K562 (cell line): ENCODE measurements at regions not wholly inside any gene's neighbourhood (a gene's known extent, or its start where the extent isn't known, plus 50 kb on each side); places are given as distances from the start of the nearest gene placed in this dataset.

Source experiments
- ATAC-seq: fragments of 200-7000 bp; cut with Tn5 transposase; 3 replicates; pipeline ENCODE4 v1.9.1; 2020; ENCODE audit warnings: moderate library complexity
- BruUV-seq: library from RNA; stranded (reverse); fragments of 400-500 nt; replicated peaks from 2 replicates; lab custom pipeline; 2021; lab: Mats Ljungman, UMichigan
- CTCF ChIA-PET: fragments of 300-600 bp; formaldehyde crosslinking; extraction: SDS; loops from one replicate; lab custom pipeline; 2021; ENCODE audit warnings: low intra/inter-chr PET ratio; lab: Yijun Ruan, JAX
- POLR2A ChIA-PET: fragments of 300-600, 350-650 bp; sonication (Branson Sonifier 250); formaldehyde crosslinking; extraction: SDS; loops from one replicate; lab custom pipeline; 2021; ENCODE audit warnings: antibody characterized with exemption, inconsistent platforms; lab: Yijun Ruan, JAX
- DNase-seq, 4 experiments: peaks; one replicate each; pipeline versions ENCODE4 v3.0.0 to v3.0.0-alpha.2; 2011 to 2018; ENCODE audit warnings: low spot score in 3 of 4, mixed read lengths in 3 of 4; ENCODE audit errors: extremely low read depth in 1 of 4
- FAIRE-seq: peaks from 2 replicates; lab custom pipeline; 2011; peaks lifted over from hg19 to GRCh38; lab: Jason Lieb, UNC
- H2AFZ ChIP-seq: 2 replicates; pipeline ENCODE4 v1.6.0; 2011; ENCODE audit warnings: low read depth, low read length, control low read depth, inconsistent platforms
- H3K27ac ChIP-seq: fragments of 200-600 bp; 3 replicates; pipeline ENCODE4 v1.8.0; 2011; ENCODE audit warnings: low read depth, mild to moderate bottlenecking, control low read depth, inconsistent platforms, low read length, moderate library complexity, mixed read lengths; ENCODE audit errors: extremely low read depth
- H3K27me3 ChIP-seq, 2 experiments: fragments of 300-600 bp in 1 of 2; 2 replicates in 1 of 2; 3 replicates in 1 of 2; pipeline versions ENCODE4 v1.6.0 to v1.8.0; 2011; ENCODE audit warnings: inconsistent platforms in 2 of 2, low read length in 2 of 2, mild to moderate bottlenecking in 1 of 2, mixed read lengths in 1 of 2, moderate library complexity in 1 of 2; ENCODE audit not compliant: control insufficient read depth in 2 of 2, insufficient read depth in 2 of 2
- H3K36me3 ChIP-seq: fragments of 300-600 bp; 3 replicates; pipeline ENCODE4 v1.8.0; 2011; ENCODE audit warnings: mild to moderate bottlenecking, low read length, inconsistent platforms; ENCODE audit not compliant: control insufficient read depth, insufficient read depth
- H3K4me1 ChIP-seq, 2 experiments: fragments of 200-600 bp in 1 of 2; replicated peaks in 1 of 2; 2 replicates in 1 of 2; 3 replicates in 1 of 2; pipeline versions ENCODE4 v1.5.1 to v1.8.0; 2011; ENCODE audit warnings: inconsistent platforms in 2 of 2, low read length in 2 of 2, mild to moderate bottlenecking in 1 of 2, mixed read lengths in 1 of 2, moderate library complexity in 1 of 2; ENCODE audit not compliant: control insufficient read depth in 2 of 2, insufficient read depth in 2 of 2
- H3K4me2 ChIP-seq: 2 replicates; pipeline ENCODE4 v1.6.1; 2011; ENCODE audit warnings: low read length, control low read depth, inconsistent platforms, mixed read lengths; ENCODE audit not compliant: insufficient read depth
- H3K4me3 ChIP-seq: fragments of 200-600 bp; sonication (generic), shearing (Covaris generic); 2 replicates; pipeline ENCODE4 v1.5.1; 2016; ENCODE audit warnings: control low read depth, inconsistent platforms
- H3K79me2 ChIP-seq: fragments of 200-600 bp; 3 replicates; pipeline ENCODE4 v1.8.0; 2011; ENCODE audit warnings: low read length, inconsistent platforms; ENCODE audit not compliant: control insufficient read depth, insufficient read depth
- H3K9ac ChIP-seq, 2 experiments: 2 replicates each; pipeline versions ENCODE4 v1.6.0 to v1.6.1; 2011; ENCODE audit warnings: low read depth in 2 of 2, low read length in 2 of 2, control low read depth in 1 of 2, inconsistent platforms in 1 of 2, mild to moderate bottlenecking in 1 of 2, mixed read lengths in 1 of 2; ENCODE audit not compliant: insufficient read depth in 1 of 2
- H3K9me1 ChIP-seq: one replicate; pipeline ENCODE4 v1.6.0; 2011; ENCODE audit warnings: inconsistent platforms, mild to moderate bottlenecking, low read length, moderate library complexity; ENCODE audit not compliant: control insufficient read depth, insufficient read depth
- H3K9me3 ChIP-seq: replicated peaks from 2 replicates; pipeline ENCODE4 v1.5.1; 2011; ENCODE audit warnings: low read depth, low read length, inconsistent platforms; ENCODE audit not compliant: control insufficient read depth, insufficient read depth
- H4K20me1 ChIP-seq: replicated peaks from 2 replicates; pipeline ENCODE4 v1.6.1; 2011; ENCODE audit warnings: low read length, inconsistent platforms, mixed read lengths; ENCODE audit not compliant: control insufficient read depth, insufficient read depth
- BRD9 ChIP-seq: fragments of 450-650 bp; IDR thresholded peaks from 2 replicates; pipeline ENCODE4 v1.6.1; 2018; ENCODE audit warnings: low read depth; ENCODE audit not compliant: partially characterized antibody
- HES1 ChIP-seq: fragments of 450-650 bp; IDR thresholded peaks from 2 replicates; pipeline ENCODE4 v1.6.1; 2016; ENCODE audit warnings: low read depth, mild to moderate bottlenecking, moderate library complexity
- JUND ChIP-seq, 2 experiments: IDR thresholded peaks; 2 replicates in 1 of 2; 3 replicates in 1 of 2; pipeline ENCODE4 v1.6.1; 2011; ENCODE audit warnings: borderline replicate concordance in 2 of 2, low read depth in 2 of 2, low read length in 2 of 2, improper control_type of control experiment in 1 of 2, missing biosample characterization in 1 of 2, missing genetic modification characterization in 1 of 2, missing genetic modification reagents in 1 of 2
- NFYB ChIP-seq: IDR thresholded peaks from 2 replicates; pipeline ENCODE4 v1.6.1; 2011; ENCODE audit warnings: mild to moderate bottlenecking, moderate library complexity; ENCODE audit not compliant: insufficient read length; ENCODE audit errors: extremely low read depth
- NUFIP1 ChIP-seq: fragments of 450-650 bp; IDR thresholded peaks from 2 replicates; pipeline ENCODE4 v1.6.1; 2018; ENCODE audit not compliant: partially characterized antibody
- POLR3A ChIP-seq: IDR thresholded peaks from 2 replicates; pipeline ENCODE4 v1.6.1; 2011; ENCODE audit warnings: borderline replicate concordance, mild to moderate bottlenecking, moderate library complexity; ENCODE audit not compliant: insufficient read length, insufficient read depth; ENCODE audit errors: extremely low read depth
- SRSF7 ChIP-seq: fragments of 200-400 bp; formaldehyde crosslinking; optimal IDR thresholded peaks from 2 replicates; pipeline ENCODE3; 2017; ENCODE audit warnings: mild to moderate bottlenecking, low read depth, low read length
- TEAD4 ChIP-seq, 2 experiments: sonication (generic) in 1 of 2; formaldehyde crosslinking in 1 of 2; IDR thresholded peaks; 2 replicates each; pipeline versions ENCODE4 v1.6.1 to v1.8.0; 2012 to 2022; ENCODE audit warnings: borderline replicate concordance in 1 of 2, inconsistent platforms in 1 of 2, low read length in 1 of 2, mild to moderate bottlenecking in 1 of 2, missing genetic modification reagents in 1 of 2
- THRAP3 ChIP-seq: fragments of 450-650 bp; IDR thresholded peaks from 2 replicates; pipeline ENCODE4 v1.6.1; 2016; ENCODE audit warnings: mild to moderate bottlenecking, inconsistent platforms, borderline replicate concordance
- VEZF1 ChIP-seq: fragments of 200-800 bp; sonication (Bioruptor generic); IDR thresholded peaks from 2 replicates; pipeline ENCODE4 v1.6.1; 2017; ENCODE audit warnings: missing genetic modification characterization, missing compliant biosample characterization
- WGBS: fragments of 100-300 bp; shearing (Covaris generic); methylation state at CpG from one replicate; pipeline ENCODE4 v1.1.6; 2016; ENCODE audit warnings: low coverage, mixed read lengths; ENCODE audit not compliant: insufficient coverage; ENCODE audit errors: missing lambda C conversion rate; 5-methylcytosine and 5-hydroxymethylcytosine counted together
- in situ Hi-C: fragments of 300-500 bp; cut with MboI; formaldehyde crosslinking; loops from 4 replicates; pipeline ENCODE4 v1.15.0; 2018; ENCODE audit warnings: inconsistent platforms, mixed read lengths
- intact Hi-C: fragments of 100-400 bp; cut with micrococcal nuclease; formaldehyde crosslinking; loops from 2 replicates; pipeline ENCODE4 v1.14.2; 2022
- TF ChIP-seq, protein P1 (sequence below), 2 experiments: fragments of 450-650 bp; IDR thresholded peaks; 2 replicates each; pipeline ENCODE4 v1.6.1; 2016; ENCODE audit warnings: mild to moderate bottlenecking in 2 of 2, borderline replicate concordance in 1 of 2, low read depth in 1 of 2, moderate library complexity in 1 of 2

GRCh38 chr3:145904138-145904537, 256.8 kb downstream of the PLOD2 start:
- Histone ChIP-seq H3K9ac (no peak overlapping the region), H3K27ac (no peak overlapping the region), H4K20me1 (no peaks in the 10 kb centered on the region), H3K79me2 (no peaks in the 10 kb centered on the region), H3K4me1 (no peaks in the 10 kb centered on the region), H3K36me3 (no peaks in the 10 kb centered on the region), H3K9me1 (no peaks in the 10 kb centered on the region), H3K4me2 (no peak overlapping the region), H3K9me3 (no peaks in the 10 kb centered on the region), H2AFZ (no peak overlapping the region), H3K4me3 (no peak overlapping the region), H3K27me3 (no peaks in the 10 kb centered on the region)
- ChIA-PET CTCF (no interaction called here), POLR2A (no interaction called here)
- WGBS = 0% methylated on average over 7 of the region's 7 CpGs
- DNase-seq (no peak), FAIRE-seq (no peak), ATAC-seq (no peak)
- in situ Hi-C loops = no loop called here
- intact Hi-C loops = no loop called here
- no TSS peak for BruUV-seq
- no peak for TF ChIP-seq VEZF1
- no peak for TF ChIP-seq THRAP3
- TF ChIP-seq SRSF7 = no peak
- no peak for TF ChIP-seq NFYB
- TF ChIP-seq TEAD4 (IDR thresholded peaks at IDR 0.05; ENCODE audit: low read length) = no peak
- TF ChIP-seq TEAD4 (CRISPR knock-in tag; IDR thresholded peaks at IDR 0.05; ENCODE audit: borderline replicate concordance) = no peak
- no peak for TF ChIP-seq JUND (IDR thresholded peaks at IDR 0.05; ENCODE audit: borderline replicate concordance, low read depth, low read length)
- no peak for TF ChIP-seq JUND (tag; IDR thresholded peaks at IDR 0.05; ENCODE audit: borderline replicate concordance, low read depth, low read length)
- TF ChIP-seq POLR3A = no peak
- TF ChIP-seq NUFIP1 = no peak
- no peak for TF ChIP-seq BRD9
- no peak for TF ChIP-seq HES1
- TF ChIP-seq, protein P1, sequence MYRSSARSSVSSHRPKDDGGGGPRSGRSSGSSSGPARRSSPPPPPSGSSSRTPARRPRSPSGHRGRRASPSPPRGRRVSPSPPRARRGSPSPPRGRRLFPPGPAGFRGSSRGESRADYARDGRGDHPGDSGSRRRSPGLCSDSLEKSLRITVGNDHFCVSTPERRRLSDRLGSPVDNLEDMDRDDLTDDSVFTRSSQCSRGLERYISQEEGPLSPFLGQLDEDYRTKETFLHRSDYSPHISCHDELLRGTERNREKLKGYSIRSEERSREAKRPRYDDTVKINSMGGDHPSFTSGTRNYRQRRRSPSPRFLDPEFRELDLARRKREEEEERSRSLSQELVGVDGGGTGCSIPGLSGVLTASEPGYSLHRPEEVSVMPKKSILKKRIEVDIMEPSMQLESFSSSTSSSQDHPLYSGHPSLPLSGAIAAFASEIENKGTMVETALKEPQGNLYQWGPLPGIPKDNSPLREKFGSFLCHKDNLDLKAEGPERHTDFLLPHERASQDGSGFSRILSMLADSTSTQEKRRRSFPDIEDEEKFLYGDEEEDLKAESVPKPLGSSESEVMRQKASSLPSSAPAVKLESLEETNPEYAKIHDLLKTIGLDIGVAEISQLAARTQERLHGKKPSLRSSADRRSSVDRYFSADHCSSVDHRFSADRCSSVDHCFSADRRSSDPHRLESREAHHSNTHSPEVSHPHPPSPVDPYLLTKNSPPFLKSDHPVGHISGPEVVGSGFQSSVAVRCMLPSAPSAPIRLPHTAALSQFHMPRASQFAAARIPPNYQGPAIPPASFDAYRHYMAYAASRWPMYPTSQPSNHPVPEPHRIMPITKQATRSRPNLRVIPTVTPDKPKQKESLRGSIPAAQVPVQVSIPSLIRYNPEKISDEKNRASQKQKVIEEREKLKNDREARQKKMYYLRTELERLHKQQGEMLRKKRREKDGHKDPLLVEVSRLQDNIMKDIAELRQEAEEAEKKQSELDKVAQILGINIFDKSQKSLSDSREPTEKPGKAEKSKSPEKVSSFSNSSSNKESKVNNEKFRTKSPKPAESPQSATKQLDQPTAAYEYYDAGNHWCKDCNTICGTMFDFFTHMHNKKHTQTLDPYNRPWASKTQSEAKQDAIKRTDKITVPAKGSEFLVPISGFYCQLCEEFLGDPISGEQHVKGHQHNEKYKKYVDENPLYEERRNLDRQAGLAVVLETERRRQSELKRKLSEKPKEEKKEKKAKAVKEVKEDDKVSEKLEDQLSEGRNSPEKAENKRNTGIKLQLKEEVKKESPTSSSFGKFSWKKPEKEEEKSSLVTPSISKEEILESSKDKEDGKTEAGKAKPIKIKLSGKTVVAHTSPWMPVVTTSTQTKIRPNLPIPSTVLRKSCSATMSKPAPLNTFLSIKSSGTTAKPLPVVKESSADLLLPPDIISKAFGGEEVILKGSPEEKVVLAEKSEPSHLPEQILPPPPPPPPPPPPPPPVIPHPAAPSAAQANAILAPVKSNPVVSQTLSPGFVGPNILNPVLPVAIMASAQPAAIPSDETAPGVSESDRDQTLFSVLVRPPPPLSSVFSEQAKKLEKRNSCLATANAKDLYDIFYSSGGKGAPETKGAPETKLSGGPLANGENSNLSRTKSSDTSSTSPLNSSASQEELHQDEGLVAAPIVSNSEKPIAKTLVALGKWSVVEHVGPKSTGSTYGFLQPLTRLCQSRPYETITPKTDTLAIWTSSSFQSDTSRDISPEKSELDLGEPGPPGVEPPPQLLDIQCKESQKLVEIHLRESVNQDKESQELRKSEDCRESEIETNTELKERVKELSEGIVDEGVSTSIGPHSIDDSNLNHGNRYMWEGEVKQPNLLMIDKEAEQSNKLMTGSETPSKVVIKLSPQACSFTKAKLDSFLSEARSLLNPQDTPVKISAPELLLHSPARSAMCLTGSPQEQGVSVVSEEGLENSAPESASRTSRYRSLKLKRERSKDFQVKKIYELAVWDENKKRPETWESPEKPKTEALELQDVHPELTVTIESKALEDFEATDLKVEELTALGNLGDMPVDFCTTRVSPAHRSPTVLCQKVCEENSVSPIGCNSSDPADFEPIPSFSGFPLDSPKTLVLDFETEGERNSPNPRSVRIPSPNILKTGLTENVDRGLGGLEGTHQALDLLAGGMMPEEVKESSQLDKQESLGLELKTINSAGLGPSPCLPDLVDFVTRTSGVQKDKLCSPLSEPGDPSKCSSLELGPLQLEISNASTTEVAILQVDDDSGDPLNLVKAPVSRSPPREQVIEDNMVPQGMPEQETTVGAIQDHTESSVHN (IDR thresholded peaks at IDR 0.05; ENCODE audit: borderline replicate concordance in 1 of 2, low read depth in 1 of 2) = no peak
